ENCODE measurements at regions not wholly inside any gene's neighbourhood (a gene's known extent, or its start where the extent isn't known, plus 50 kb on each side); places are given as distances from the start of the nearest gene placed in this dataset.
"Not testable (repeated sequence)": the region's sequence is repeated elsewhere in the genome, so short reads cannot be mapped to it uniquely, and the experiment has no call there.

DNA sequence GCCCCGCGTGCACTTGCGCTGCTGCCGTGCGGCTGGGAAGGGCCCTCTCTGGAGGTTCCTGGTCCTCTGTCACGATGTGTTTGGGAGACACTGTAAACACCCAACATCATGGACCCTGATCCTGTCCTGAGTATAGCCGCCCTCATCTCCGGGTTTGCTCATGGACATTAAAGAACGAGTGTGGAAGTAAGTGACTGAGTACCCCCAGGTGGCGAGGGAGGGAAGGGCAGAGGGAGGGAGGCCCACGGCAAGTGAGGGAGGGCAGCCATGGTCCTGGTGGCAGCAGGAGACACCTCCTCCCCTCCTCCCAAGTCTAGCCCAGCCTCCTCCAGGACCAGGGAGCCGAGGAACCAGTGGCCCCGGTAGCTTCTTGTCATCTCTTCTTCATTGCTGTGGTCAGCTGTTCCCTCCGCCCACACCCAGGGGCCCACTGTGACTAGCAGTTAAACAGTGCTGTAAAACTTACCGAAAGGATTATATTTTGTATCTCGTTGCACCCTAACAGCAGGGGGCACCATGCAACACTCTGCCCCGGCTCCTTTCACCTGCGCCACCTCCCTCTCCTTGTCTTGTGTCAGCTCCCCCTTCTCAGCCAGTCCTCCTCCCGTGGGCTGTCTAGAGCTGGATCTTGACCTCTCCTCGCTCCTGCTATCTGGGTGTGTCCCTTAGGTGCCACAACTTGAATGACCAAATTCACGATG, 566.5 kb upstream of the B3GAT1 start:
- no peak for DNase-seq (ENCODE audit: low read depth in 2 of 2)

DNA sequence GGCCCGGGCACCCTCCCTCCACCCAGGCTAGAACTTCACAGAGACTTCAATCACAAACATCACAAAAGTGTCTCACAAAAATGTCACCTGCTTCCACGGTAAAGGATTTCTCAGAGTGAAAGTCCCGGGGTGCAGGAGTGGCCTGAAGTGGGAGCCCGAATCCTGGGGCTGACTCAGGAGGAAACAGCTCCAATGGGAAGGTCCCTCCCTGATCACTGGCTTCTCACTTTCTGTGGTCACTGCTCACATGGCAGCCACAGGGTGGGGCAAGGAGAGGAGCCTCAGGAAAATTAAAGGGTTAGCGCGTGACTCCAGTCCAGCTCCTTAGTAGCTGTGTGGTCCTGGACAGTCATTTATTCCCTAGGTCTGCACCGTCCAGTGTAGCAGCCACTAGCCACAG, 564.5 kb upstream of the B3GAT1 start:
- DNase-seq (ENCODE audit: low read depth in 2 of 2): no peak

DNA sequence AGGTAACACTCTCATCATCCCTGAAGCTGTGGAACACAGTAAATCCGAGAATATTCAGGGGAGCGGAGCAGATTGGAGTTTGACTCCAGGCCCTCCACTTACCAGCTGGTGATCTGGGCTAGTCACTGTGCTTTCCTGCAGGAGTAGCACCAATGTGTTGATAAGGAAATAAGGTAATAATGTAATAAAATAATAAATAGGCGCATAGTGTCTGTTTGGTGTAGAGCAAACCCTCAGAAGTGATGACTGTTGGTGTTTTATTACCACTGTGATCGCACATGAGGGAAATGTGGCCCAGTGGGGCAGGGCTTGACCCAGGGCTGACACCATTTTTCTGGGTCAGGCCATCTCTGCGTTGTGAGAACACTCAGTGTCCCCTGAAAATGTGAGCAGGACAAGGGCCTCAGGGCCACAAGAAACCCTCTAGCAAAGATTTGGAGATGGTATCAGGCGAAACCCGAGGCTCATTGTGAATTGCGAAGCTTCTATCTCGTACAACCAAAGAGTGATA, 563.9 kb upstream of the B3GAT1 start:
- no peak for DNase-seq (ENCODE audit: low read depth in 2 of 2)

DNA sequence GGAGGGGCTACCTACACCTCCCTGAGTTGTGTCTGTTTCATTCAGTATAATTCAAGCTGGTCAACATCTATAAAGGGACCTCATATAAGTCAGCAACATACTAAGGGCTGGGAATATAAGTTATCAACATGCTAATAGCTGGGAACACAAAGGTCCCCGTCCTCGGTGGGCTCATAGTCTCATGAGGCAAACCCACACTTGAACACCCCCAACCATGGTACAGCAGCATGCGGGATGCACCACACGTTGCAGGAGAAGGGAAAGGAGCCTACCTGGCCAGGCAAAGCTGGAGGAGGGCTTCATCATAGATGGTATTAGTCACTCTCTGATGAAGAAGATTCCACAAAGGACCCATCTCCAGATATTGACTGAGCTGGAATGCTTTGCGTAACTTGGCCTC, 561.8 kb upstream of the B3GAT1 start:
- no peak for DNase-seq (ENCODE audit: low read depth in 2 of 2)

GRCh38 chr11:134971381-134971780, 559.3 kb upstream of the B3GAT1 start:
- no peak for DNase-seq (ENCODE audit: low read depth in 2 of 2)

GRCh38 chr11:134967746-134968145, 555.7 kb upstream of the B3GAT1 start:
- no peak for DNase-seq (ENCODE audit: low read depth in 2 of 2)

DNA sequence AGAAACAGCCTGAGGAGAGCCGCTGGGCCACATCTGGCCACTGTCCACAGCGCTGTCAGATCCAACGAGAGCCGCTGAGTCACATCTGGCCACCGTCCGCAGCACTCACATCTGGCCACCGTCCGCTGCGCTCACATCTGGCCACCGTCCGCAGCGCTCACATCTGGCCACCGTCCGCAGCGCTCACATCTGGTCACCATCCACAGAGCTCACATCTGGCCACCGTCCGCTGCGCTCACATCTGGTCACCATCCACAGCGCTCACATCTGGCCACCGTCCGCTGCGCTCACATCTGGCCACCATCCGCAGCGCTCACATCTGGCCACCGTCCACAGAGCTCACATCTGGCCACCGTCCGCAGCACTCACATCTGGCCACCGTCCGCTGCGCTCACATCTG, 549.3 kb upstream of the B3GAT1 start:
- DNase-seq (ENCODE audit: low read depth in 2 of 2): not testable (repeated sequence)

DNA sequence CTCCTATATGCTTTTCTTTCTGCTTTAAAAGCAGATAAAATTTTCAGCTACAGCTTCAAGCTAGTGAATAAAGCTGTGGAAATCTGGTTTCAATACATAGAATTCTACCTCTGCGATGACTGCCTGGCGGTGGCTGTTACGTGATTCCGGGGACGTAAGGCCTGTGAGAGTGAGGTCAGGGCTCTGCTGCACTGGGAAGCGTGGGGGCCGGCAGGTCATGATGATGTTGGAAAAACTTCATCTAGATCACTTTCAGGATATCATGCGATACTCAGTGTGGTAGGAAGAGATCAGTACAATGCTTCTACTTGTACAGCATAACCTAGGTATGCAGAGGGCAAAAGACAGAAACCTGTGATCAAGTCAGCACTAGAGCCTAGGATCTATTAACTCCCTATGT, 546.8 kb upstream of the B3GAT1 start:
- no peak for DNase-seq (ENCODE audit: low read depth in 2 of 2)

DNA sequence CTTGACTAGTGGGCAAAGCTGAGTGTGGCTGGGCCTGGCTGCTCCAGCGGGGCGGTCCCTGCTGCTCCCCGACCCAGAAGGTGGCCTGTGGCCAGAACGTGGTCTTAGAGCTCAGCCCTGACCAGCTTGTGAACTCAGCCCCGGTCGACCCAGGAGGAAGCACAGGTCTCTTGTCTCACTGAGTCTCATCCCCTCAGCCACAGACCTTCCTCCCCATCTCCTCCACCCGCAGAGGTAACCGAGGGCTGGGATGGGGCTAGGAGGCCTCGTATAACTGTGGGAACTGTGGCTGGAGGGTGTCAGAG, 546.2 kb upstream of the B3GAT1 start:
- no peak for DNase-seq (ENCODE audit: low read depth in 2 of 2)

GRCh38 chr11:134957540-134958335, 545.7 kb upstream of the B3GAT1 start:
- no peak for DNase-seq (ENCODE audit: low read depth in 2 of 2)

GRCh38 chr11:134956450-134957210, 544.6 kb upstream of the B3GAT1 start:
- DNase-seq (ENCODE audit: low read depth in 2 of 2): no peak

DNA sequence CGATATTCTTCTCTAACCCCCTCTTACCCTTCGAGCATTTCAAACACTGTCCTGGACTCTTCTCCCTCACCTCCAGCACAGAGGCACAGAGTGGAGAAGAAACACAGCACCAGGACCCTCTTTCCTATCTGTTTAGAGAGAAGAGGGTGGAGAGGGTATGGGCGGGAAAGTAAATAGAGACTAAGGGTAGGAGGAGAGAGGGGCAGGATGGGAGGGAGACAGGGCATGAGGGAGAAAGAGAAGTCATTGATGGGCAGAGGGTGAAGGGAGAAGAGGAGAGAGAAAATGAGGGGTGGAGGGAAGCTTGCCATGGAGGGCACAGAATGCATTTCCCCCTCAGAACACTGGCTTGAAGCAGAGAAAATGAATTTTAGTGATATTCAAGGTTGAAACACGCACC, 543.9 kb upstream of the B3GAT1 start:
- DNase-seq (ENCODE audit: low read depth in 2 of 2): not testable (repeated sequence)

GRCh38 chr11:134955281-134955680, 543.2 kb upstream of the B3GAT1 start:
- DNase-seq (ENCODE audit: low read depth in 2 of 2): no peak

DNA sequence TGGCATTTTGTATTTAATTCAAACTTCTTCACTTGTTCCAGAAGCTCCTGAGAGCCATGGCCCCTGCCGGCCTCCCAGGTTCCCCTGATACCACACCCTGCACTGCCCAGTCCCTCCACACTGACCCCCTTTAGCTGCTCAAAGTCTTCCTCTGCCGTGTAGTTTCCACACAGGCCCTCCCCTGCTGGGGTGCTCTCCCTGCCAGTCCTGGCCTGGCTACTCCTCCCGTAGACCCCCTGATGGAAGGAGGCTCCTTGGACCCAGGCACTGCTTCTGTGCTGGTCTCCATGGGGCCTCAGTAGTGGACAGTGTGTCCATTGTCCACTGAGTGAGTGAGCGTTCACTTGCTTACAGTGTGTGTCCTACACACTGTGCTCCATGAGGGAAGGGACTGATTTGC, 542.4 kb upstream of the B3GAT1 start:
- DNase-seq (ENCODE audit: low read depth in 2 of 2): not testable (repeated sequence)

DNA sequence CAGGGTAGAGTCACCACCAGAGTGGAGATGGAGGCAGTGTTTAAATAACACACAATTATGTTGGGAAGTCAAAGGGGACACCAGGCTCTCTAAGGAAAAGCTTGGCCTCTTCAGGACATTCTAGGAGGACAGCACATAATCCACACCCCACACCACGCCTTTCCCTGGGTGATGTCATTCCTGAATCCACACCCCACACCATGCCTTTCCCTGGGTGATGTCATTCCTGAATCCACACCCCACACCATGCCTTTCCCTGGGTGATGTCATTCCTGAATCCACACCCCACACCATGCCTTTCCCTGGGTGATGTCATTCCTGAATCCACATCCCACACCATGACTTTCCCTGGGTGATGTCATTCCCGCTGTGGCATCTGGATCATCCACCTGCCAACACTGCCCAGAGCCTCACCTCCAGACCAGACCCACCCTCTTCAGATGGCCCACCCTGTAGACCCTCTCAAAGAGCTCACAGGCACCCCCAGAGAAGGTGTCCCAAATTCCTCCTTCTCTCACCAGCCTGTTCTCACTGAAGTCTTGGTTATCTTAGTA, 541.5 kb upstream of the B3GAT1 start:
- DNase-seq (ENCODE audit: low read depth in 2 of 2): not testable (repeated sequence)

DNA sequence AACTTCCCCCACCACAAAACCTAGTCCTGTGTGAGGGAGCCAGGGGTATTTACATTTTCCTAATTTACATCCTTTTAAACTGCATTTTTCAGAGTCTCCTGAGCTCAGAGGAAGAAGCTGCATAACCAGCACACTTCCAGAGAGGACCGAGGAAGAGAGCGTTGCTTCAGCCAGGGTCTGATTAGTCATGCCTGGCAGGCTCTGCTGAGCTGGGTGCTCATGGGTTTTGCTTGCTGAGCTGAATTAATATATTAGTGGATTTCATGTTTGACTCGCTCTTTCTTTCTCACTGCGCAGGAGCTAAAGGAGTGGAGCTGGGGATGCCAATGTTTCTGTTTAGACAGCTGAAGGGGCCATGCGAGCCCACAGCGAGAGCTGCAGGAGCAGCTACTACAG, 539.3 kb upstream of the B3GAT1 start:
- DNase-seq (ENCODE audit: low read depth in 2 of 2): no peak

- no peak for DNase-seq (ENCODE audit: low read depth in 2 of 2)
Measured at GRCh38 chr11:134950692-134951304, 538.8 kb upstream of the B3GAT1 start.

DNA sequence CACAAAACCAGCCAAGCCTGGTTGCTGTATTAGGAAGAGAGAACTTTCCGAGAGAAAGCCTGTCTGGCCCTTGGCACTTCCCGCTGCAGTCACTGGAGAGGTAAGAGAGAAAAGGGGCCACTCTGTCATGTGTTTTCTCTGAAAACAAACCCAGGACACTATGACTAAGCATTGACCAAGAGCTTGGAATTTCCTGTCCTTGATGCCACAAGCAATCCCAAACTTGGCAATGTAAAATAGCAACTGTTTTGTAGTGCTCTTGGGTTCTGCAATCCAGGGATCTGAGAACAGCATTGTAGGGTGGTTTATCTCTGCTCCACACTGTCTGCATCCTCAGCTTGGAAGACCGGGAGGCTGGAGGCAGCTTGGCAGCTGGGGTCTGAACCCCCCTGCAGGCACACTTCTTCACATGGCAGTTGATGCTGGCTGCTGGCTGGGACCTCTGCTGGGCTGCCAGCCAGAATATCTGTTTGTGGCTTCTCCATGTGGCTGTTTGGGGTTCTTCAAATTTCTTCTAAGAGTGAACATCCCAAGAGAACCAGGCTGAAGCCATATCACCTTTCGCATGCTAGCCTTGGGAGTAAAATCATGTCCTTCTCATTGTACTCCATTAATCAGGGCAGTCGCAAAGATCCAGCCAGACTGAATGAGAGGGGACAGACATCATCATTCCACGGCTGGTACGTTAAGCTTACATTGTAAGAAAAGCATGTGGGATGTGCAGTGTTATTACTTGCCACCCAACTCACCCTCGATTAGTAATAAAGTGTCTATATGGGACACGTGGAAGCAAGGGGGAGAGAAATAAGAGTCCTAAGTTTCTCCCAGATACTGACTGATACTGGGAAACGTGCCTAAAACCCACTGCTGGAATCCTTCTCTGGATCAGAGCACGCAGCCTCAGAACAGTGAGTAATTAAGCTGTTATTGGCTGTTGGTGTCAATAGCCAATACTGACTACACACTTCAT, 537.4 kb upstream of the B3GAT1 start:
- no peak for DNase-seq (ENCODE audit: low read depth in 2 of 2)

GRCh38 chr11:134947556-134947955, 535.5 kb upstream of the B3GAT1 start:
- DNase-seq (ENCODE audit: low read depth in 2 of 2): no peak

- DNase-seq (ENCODE audit: low read depth in 2 of 2): no peak
Measured at GRCh38 chr11:134945993-134946392, 534.0 kb upstream of the B3GAT1 start.

- DNase-seq (ENCODE audit: low read depth in 2 of 2): no peak
Measured at GRCh38 chr11:134944986-134945385, 532.9 kb upstream of the B3GAT1 start.
